ENCODE measurements at regions not wholly inside any gene's neighbourhood (a gene's known extent, or its start where the extent isn't known, plus 50 kb on each side); places are given as distances from the start of the nearest gene placed in this dataset.

DNA sequence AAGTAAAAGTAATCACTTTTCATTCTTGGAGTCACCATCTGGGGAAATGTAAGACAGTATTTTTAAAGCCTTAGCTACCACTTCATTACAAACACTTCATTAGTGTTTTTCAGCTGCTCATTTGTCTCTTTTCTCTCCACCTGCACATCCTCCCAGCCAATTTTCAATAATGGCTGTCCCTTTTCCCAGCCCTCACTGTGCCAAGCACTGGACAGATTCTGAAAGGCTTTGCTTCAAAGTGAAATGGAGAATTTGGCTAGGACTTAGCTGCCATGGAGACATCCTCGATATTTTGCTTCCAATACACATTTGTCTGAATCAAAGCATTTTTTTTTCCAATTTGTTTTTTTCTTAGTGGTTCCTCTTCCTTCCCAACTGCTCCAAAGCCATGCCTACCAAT is 272.4 kb upstream of the NRXN1 start:
- peaks cover 7% of the 10 kb centered on the region; the same call in 1 of the 2 replicates for H3K4me1 Mint-ChIP-seq (ENCODE audit: low read depth)
- H3K27ac Mint-ChIP-seq, result no peak overlapping the region
- H3K36me3 Mint-ChIP-seq (ENCODE audit: low read depth), result no peaks in the 10 kb centered on the region
- no peaks in the 10 kb centered on the region for H3K27me3 Mint-ChIP-seq (ENCODE audit: insufficient read depth)
- no peak for DNase-seq
- peaks cover 8% of the 10 kb centered on the region; the same call in 1 of the 2 replicates for H3K9me3 Mint-ChIP-seq
- TF ChIP-seq, protein P1, sequence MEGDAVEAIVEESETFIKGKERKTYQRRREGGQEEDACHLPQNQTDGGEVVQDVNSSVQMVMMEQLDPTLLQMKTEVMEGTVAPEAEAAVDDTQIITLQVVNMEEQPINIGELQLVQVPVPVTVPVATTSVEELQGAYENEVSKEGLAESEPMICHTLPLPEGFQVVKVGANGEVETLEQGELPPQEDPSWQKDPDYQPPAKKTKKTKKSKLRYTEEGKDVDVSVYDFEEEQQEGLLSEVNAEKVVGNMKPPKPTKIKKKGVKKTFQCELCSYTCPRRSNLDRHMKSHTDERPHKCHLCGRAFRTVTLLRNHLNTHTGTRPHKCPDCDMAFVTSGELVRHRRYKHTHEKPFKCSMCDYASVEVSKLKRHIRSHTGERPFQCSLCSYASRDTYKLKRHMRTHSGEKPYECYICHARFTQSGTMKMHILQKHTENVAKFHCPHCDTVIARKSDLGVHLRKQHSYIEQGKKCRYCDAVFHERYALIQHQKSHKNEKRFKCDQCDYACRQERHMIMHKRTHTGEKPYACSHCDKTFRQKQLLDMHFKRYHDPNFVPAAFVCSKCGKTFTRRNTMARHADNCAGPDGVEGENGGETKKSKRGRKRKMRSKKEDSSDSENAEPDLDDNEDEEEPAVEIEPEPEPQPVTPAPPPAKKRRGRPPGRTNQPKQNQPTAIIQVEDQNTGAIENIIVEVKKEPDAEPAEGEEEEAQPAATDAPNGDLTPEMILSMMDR (IDR thresholded peaks at IDR 0.05), result no peak
- H3K4me3 Mint-ChIP-seq, result no peak overlapping the region

DNA sequence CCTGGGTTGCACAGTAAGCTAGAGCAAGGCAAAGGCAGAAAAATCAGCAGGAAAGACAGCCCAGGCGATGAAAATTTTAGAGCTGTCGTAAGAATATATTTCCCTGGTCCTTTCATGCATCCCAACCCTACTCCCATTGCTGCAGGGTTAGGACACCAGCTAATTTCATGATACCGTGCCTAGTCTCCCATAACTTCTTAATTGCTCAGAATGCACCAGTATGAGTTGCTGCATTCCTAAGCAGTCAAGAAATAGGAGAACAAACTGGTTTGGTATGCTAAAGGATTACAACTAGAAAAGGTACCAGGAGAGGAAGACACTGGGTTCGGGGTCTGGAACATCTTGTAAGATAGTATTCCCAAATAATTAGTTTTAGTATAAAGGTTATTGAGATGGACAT is 269.4 kb upstream of the NRXN1 start:
- Mint-ChIP-seq H3K36me3 (ENCODE audit: low read depth) (no peaks in the 10 kb centered on the region), H3K9me3 (peaks cover 12% of the 10 kb centered on the region; the same call in 1 of the 2 replicates), H3K27me3 (ENCODE audit: insufficient read depth) (no peaks in the 10 kb centered on the region), H3K27ac (no peak overlapping the region), H3K4me3 (no peak overlapping the region), H3K4me1 (ENCODE audit: low read depth) (peaks cover 7% of the 10 kb centered on the region; the same call in 1 of the 2 replicates)
- TF ChIP-seq, protein P1 (IDR thresholded peaks at IDR 0.05), result no peak
- DNase-seq, result no peak

- H3K27ac Mint-ChIP-seq, result no peak overlapping the region
- H3K27me3 Mint-ChIP-seq (ENCODE audit: insufficient read depth), result no peaks in the 10 kb centered on the region
- peaks cover 7% of the 10 kb centered on the region; the same call in 1 of the 2 replicates for H3K9me3 Mint-ChIP-seq
- H3K36me3 Mint-ChIP-seq (ENCODE audit: low read depth), result no peaks in the 10 kb centered on the region
- peaks cover 7% of the 10 kb centered on the region; the same call in 1 of the 2 replicates for H3K4me1 Mint-ChIP-seq (ENCODE audit: low read depth)
- TF ChIP-seq, protein P1 (IDR thresholded peaks at IDR 0.05), result no peak
- H3K4me3 Mint-ChIP-seq, result no peak overlapping the region
- DNase-seq, result no peak
Observed at GRCh38 chr2:51299370-51299769, 267.4 kb upstream of the NRXN1 start.

DNA sequence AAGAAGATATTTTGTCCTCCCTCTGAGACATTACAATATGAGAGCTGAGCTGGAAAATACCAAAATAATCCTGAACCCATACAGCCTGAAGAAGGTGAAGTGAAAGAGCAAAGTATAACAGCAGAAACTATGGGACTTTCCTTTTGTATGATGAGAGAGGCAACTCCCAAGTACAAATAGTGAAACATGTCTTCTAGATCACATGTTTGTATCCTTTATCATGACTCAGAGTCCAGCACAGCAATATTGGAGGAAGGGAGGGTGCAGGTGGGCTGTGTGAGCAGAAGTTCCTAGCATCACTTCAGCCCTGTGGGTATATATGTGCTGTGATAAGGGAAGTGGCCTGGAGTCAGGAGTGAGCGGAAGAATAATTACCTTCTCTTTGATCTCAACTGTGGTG is 265.6 kb upstream of the NRXN1 start:
- DNase-seq, result no peak
- Mint-ChIP-seq H3K27me3 (ENCODE audit: insufficient read depth) (no peaks in the 10 kb centered on the region), H3K4me1 (ENCODE audit: low read depth) (peaks cover 7% of the 10 kb centered on the region; the same call in 1 of the 2 replicates), H3K4me3 (no peak overlapping the region), H3K9me3 (peaks cover 4% of the 10 kb centered on the region; the same call in 1 of the 2 replicates), H3K36me3 (ENCODE audit: low read depth) (no peaks in the 10 kb centered on the region), H3K27ac (no peak overlapping the region)
- TF ChIP-seq, protein P1 (IDR thresholded peaks at IDR 0.05), result no peak

- TF ChIP-seq, protein P1 (IDR thresholded peaks at IDR 0.05), result no peak
- H3K9me3 Mint-ChIP-seq, result peaks cover 6% of the 10 kb centered on the region
- 0 out of 2 replicates have a peak, but pooled peaks cover 5% of the 10 kb centered on the region for H3K36me3 Mint-ChIP-seq (ENCODE audit: low read depth)
- no peak for DNase-seq
- no peak overlapping the region for H3K27ac Mint-ChIP-seq
- peaks cover 2% of the 10 kb centered on the region; the same call in 1 of the 2 replicates for H3K27me3 Mint-ChIP-seq (ENCODE audit: insufficient read depth)
- no peak overlapping the region for H3K4me3 Mint-ChIP-seq
- no peaks in the 10 kb centered on the region; the same call in 1 of the 2 replicates for H3K4me1 Mint-ChIP-seq (ENCODE audit: low read depth)
Observed at GRCh38 chr2:51293566-51294200, 261.8 kb upstream of the NRXN1 start.

All from HFFc6 (cell line).